Activated CD4-positive, alpha-beta T cell treated with anti-CD3 and anti-CD28 coated beads, Interleukin-10, Interleukin-2, amounts not matched to agents 100 ng/mL and 50 ng/mL, durations not matched to agents 16 hours and 8 hours (primary cell): ENCODE measurements at regions not wholly inside any gene's neighbourhood (a gene's known extent, or its start where the extent isn't known, plus 50 kb on each side); places are given as distances from the start of the nearest gene placed in this dataset.
A peak's percentile ranks its signal among the peaks of the same experiment; 100 is the strongest.
"Not testable (repeated sequence)": the region's sequence is repeated elsewhere in the genome, so short reads cannot be mapped to it uniquely, and the experiment has no call there.

ENCODE experiments used
- DNase-seq: peaks from one replicate; pipeline ENCODE4 v3.0.0-alpha.2; 2020

- no peak for DNase-seq
These were observed 65.3 kb upstream of the PTGDR start for GRCh38 chr14:52202151-52202550.

- no peak for DNase-seq
These were observed 77.1 kb upstream of the PTGDR start for GRCh38 chr14:52190337-52190931.

- peak; percentile 51 for DNase-seq
These were observed 78.2 kb upstream of the PTGDR start for GRCh38 chr14:52189325-52189724.

GRCh38 chr14:52188381-52188780 lies 79.1 kb upstream of the PTGDR start:
- peak; percentile 29 for DNase-seq

- peak; percentile 8 for DNase-seq
These were observed 82.3 kb upstream of the PTGDR start for GRCh38 chr14:52185178-52185577.

GRCh38 chr14:52182853-52183252 lies 84.6 kb upstream of the PTGDR start:
- no peak for DNase-seq

- no peak for DNase-seq
These were observed 88.2 kb upstream of the PTGDR start for GRCh38 chr14:52179141-52179790.

- peak; percentile 35 for DNase-seq
These were observed 91.5 kb upstream of the PTGDR start for GRCh38 chr14:52175982-52176502.

GRCh38 chr14:52171932-52172331 lies 95.6 kb upstream of the PTGDR start:
- not testable (repeated sequence) for DNase-seq

- DNase-seq, result no peak
These were observed 98.0 kb upstream of the NID2 start for GRCh38 chr14:52166822-52167221.

GRCh38 chr14:52155651-52156213 lies 86.9 kb upstream of the NID2 start:
- DNase-seq, result no peak

- no peak for DNase-seq
These were observed 86.3 kb upstream of the NID2 start for GRCh38 chr14:52154992-52155650.

- no peak for DNase-seq
These were observed 85.1 kb upstream of the NID2 start for GRCh38 chr14:52153939-52154338.

GRCh38 chr14:52150162-52150561 lies 81.3 kb upstream of the NID2 start:
- no peak for DNase-seq

- DNase-seq, result no peak
These were observed 79.5 kb upstream of the NID2 start for GRCh38 chr14:52148371-52148770.

GRCh38 chr14:52146504-52146903 lies 77.6 kb upstream of the NID2 start:
- no peak for DNase-seq

- not testable (repeated sequence) for DNase-seq
These were observed 75.2 kb upstream of the NID2 start for GRCh38 chr14:52144099-52144498.

- DNase-seq, result no peak
These were observed 73.6 kb upstream of the NID2 start for GRCh38 chr14:52142504-52142903.

- peak; percentile 50 for DNase-seq
These were observed 62.9 kb upstream of the NID2 start for GRCh38 chr14:52131640-52132320.

- no peak for DNase-seq
These were observed 60.9 kb upstream of the NID2 start for GRCh38 chr14:52129721-52130120.

- DNase-seq, result no peak
These were observed 57.0 kb upstream of the NID2 start for GRCh38 chr14:52125885-52126284.

- no peak for DNase-seq
These were observed 56.2 kb upstream of the NID2 start for GRCh38 chr14:52124791-52125684.
